NB4 (cell line): ENCODE measurements at regions not wholly inside any gene's neighbourhood (a gene's known extent, or its start where the extent isn't known, plus 50 kb on each side); places are given as distances from the start of the nearest gene placed in this dataset.

ENCODE experiments used
- DNase-seq: peaks from one replicate; pipeline ENCODE4 v3.0.0; 2010; ENCODE audit warnings: low read depth
- H3K4me3 ChIP-seq: one replicate; pipeline ENCODE4 v1.5.1; 2011; ENCODE audit warnings: mild to moderate bottlenecking, low read depth, low read length, moderate library complexity
- CTCF ChIP-seq: IDR thresholded peaks from one replicate; pipeline ENCODE4 v1.5.1; 2012; ENCODE audit warnings: low read depth, low read length
- MAX ChIP-seq: IDR thresholded peaks from 2 replicates; pipeline ENCODE4 v1.6.1; 2011; ENCODE audit warnings: low read depth, low read length
- MYC ChIP-seq: IDR thresholded peaks from 2 replicates; pipeline ENCODE4 v1.6.1; 2011; ENCODE audit warnings: low read depth, low read length
- POLR2A ChIP-seq: IDR thresholded peaks from 2 replicates; pipeline ENCODE4 v1.6.1; 2011; ENCODE audit warnings: mild to moderate bottlenecking; ENCODE audit not compliant: insufficient read length; ENCODE audit errors: extremely low read depth

- DNase-seq = no peak
- no peak overlapping the region for H3K4me3 ChIP-seq
- TF ChIP-seq MYC (no peak), CTCF (no peak), MAX (no peak), POLR2A (no peak)
Observed at GRCh38 chrX:36650622-36651021, 357.5 kb upstream of the FAM47C start.

GRCh38 chrX:36683507-36683906, 324.7 kb upstream of the FAM47C start:
- no peak overlapping the region for H3K4me3 ChIP-seq
- TF ChIP-seq CTCF (no peak), MAX (no peak), MYC (no peak), POLR2A (no peak)
- DNase-seq = no peak

GRCh38 chrX:36684053-36684452, 324.1 kb upstream of the FAM47C start:
- DNase-seq = peak; percentile 1
- no peak overlapping the region for H3K4me3 ChIP-seq
- TF ChIP-seq CTCF (no peak), MAX (no peak), POLR2A (no peak), MYC (no peak)

GRCh38 chrX:36721990-36722389, 286.2 kb upstream of the FAM47C start:
- TF ChIP-seq MAX (no peak), POLR2A (no peak), MYC (no peak)
- no peak overlapping the region for H3K4me3 ChIP-seq
- DNase-seq = no peak

GRCh38 chrX:36753602-36754001, 254.6 kb upstream of the FAM47C start:
- no peak for TF ChIP-seq POLR2A
- TF ChIP-seq MYC = no peak
- TF ChIP-seq MAX = no peak
- no peak for TF ChIP-seq CTCF
- no peak for DNase-seq
- no peak overlapping the region for H3K4me3 ChIP-seq

GRCh38 chrX:36787752-36788151, 220.4 kb upstream of the FAM47C start:
- DNase-seq = no peak
- no peak for TF ChIP-seq MYC
- TF ChIP-seq MAX = no peak
- no peak for TF ChIP-seq POLR2A
- TF ChIP-seq CTCF = no peak
- no peak overlapping the region for H3K4me3 ChIP-seq
